ENCODE measurements at regions not wholly inside any gene's neighbourhood (a gene's known extent, or its start where the extent isn't known, plus 50 kb on each side); places are given as distances from the start of the nearest gene placed in this dataset.

DNA sequence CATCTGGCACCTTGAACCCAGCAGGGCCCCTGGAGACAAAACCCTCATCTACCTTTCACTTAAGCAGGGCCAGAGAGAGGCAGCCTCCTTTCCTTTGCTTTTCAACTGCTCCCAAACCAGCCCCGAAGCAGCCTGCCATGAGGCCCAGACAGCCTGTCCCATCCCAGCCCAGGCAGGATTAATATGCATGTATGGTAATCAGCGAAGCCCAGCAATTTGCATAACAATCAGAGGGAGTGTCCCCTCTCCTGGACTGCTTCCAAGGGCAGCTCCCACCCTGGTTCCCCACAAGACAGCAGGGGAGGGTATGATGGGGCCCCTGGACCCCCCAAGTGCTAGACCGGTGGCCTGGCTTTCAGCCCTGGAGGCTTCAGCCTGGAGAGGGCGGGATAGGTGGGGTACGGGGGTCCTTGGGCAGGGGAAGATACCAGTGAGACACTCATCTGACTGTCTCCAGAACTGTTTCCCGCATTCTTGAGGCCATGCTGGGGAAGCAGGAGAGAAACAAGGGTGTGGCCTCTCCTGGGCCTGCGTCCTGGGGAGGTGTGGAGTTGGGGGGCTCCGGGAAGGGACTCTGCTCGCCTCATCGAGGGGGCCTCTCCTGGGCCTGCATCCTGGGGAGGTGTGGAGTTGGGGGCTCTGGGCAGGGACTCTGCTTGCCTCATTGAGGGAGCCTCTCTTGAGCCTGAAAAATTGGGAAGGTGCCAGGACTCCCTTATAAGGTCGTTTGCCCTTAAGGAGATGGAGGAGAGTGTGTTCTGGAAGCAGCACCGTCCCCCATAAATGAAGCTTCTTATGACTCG lies 93.2 kb upstream of the PRR5 start:
- no peak for TF ChIP-seq GABPA (IDR thresholded peaks at IDR 0.05; ENCODE audit: low read depth)
- TF ChIP-seq, protein P1, sequence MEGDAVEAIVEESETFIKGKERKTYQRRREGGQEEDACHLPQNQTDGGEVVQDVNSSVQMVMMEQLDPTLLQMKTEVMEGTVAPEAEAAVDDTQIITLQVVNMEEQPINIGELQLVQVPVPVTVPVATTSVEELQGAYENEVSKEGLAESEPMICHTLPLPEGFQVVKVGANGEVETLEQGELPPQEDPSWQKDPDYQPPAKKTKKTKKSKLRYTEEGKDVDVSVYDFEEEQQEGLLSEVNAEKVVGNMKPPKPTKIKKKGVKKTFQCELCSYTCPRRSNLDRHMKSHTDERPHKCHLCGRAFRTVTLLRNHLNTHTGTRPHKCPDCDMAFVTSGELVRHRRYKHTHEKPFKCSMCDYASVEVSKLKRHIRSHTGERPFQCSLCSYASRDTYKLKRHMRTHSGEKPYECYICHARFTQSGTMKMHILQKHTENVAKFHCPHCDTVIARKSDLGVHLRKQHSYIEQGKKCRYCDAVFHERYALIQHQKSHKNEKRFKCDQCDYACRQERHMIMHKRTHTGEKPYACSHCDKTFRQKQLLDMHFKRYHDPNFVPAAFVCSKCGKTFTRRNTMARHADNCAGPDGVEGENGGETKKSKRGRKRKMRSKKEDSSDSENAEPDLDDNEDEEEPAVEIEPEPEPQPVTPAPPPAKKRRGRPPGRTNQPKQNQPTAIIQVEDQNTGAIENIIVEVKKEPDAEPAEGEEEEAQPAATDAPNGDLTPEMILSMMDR (IDR thresholded peaks at IDR 0.05; ENCODE audit: insufficient read depth, low read length): no peak
- no peak for TF ChIP-seq POLR2AphosphoS5 (IDR thresholded peaks at IDR 0.05; ENCODE audit: low read depth)
- TF ChIP-seq, protein P2, sequence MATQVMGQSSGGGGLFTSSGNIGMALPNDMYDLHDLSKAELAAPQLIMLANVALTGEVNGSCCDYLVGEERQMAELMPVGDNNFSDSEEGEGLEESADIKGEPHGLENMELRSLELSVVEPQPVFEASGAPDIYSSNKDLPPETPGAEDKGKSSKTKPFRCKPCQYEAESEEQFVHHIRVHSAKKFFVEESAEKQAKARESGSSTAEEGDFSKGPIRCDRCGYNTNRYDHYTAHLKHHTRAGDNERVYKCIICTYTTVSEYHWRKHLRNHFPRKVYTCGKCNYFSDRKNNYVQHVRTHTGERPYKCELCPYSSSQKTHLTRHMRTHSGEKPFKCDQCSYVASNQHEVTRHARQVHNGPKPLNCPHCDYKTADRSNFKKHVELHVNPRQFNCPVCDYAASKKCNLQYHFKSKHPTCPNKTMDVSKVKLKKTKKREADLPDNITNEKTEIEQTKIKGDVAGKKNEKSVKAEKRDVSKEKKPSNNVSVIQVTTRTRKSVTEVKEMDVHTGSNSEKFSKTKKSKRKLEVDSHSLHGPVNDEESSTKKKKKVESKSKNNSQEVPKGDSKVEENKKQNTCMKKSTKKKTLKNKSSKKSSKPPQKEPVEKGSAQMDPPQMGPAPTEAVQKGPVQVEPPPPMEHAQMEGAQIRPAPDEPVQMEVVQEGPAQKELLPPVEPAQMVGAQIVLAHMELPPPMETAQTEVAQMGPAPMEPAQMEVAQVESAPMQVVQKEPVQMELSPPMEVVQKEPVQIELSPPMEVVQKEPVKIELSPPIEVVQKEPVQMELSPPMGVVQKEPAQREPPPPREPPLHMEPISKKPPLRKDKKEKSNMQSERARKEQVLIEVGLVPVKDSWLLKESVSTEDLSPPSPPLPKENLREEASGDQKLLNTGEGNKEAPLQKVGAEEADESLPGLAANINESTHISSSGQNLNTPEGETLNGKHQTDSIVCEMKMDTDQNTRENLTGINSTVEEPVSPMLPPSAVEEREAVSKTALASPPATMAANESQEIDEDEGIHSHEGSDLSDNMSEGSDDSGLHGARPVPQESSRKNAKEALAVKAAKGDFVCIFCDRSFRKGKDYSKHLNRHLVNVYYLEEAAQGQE (IDR thresholded peaks at IDR 0.05; ENCODE audit: insufficient replicate concordance, low read depth): no peak
- TF ChIP-seq SPI1 (IDR thresholded peaks at IDR 0.05; ENCODE audit: borderline replicate concordance, low read depth): no peak
- DNase-seq (ENCODE audit: low read depth in 1 of 2, low spot score in 1 of 2): no peak
- H3K4me3 ChIP-seq (replicated peaks; ENCODE audit: insufficient read depth, low read length): no peak overlapping the region
- no peak overlapping the region for H3K27ac ChIP-seq (replicated peaks)
- H3K27me3 ChIP-seq (ENCODE audit: insufficient read depth, poor library complexity, severe bottlenecking): no peaks in the 10 kb centered on the region

DNA sequence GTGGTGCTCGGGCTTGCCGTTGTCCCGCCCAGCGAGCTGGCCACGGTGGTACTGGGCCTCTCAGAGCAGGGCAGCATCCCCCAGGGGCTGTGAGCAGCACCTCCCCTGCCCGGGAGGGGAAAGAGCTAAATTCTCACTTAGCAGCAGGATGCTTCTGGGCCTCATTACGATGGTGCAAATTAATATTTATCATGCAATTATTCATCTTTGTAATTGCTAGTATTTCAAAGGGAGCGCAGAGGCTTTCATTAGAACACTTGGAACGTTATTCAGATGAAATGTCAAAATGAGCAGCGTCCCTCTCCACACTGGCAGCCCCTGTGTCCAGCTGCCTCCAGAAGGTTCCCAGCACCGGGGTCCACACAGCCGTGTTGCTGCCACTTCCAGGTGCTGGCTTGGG lies 95.9 kb upstream of the PRR5 start:
- no peaks in the 10 kb centered on the region for H3K27me3 ChIP-seq (ENCODE audit: insufficient read depth, poor library complexity, severe bottlenecking)
- no peak for DNase-seq (ENCODE audit: low read depth in 1 of 2, low spot score in 1 of 2)
- no peak for TF ChIP-seq SPI1 (IDR thresholded peaks at IDR 0.05; ENCODE audit: borderline replicate concordance, low read depth)
- TF ChIP-seq POLR2AphosphoS5 (IDR thresholded peaks at IDR 0.05; ENCODE audit: low read depth): no peak
- TF ChIP-seq, protein P2 (IDR thresholded peaks at IDR 0.05; ENCODE audit: insufficient replicate concordance, low read depth): no peak
- TF ChIP-seq, protein P1 (IDR thresholded peaks at IDR 0.05; ENCODE audit: insufficient read depth, low read length): no peak
- TF ChIP-seq GABPA (IDR thresholded peaks at IDR 0.05; ENCODE audit: low read depth): no peak

DNA sequence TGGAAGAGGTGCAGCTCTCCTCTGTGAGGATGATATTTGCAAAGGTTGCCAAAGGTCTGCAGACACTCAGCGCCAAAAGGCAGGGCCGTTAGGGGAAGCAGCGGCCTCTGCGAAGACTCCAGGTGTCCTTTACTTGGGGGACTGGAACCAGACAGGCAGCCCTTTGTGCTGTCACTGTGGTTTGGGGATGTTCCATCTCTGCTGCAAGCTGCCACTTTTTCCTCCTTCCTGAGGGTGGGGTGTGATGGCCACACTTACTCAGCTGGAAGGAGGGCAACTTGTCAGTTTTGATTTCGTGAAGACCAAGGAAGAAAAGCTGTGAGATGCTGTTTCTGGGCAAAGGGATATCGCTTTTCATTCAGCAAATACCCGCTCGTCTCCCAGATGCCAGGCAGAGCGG lies 96.5 kb upstream of the PRR5 start:
- Histone ChIP-seq H3K27ac (replicated peaks) (peak overlapping the region; percentile 65), H3K4me3 (replicated peaks; ENCODE audit: insufficient read depth, low read length) (no peak overlapping the region), H3K27me3 (ENCODE audit: insufficient read depth, poor library complexity, severe bottlenecking) (no peaks in the 10 kb centered on the region)
- DNase-seq (ENCODE audit: low read depth in 1 of 2, low spot score in 1 of 2): peak in 1 of 2 experiments; percentile 76
- TF ChIP-seq, protein P2 (IDR thresholded peaks at IDR 0.05; ENCODE audit: insufficient replicate concordance, low read depth): no peak
- TF ChIP-seq GABPA (IDR thresholded peaks at IDR 0.05; ENCODE audit: low read depth) (no peak), POLR2AphosphoS5 (IDR thresholded peaks at IDR 0.05; ENCODE audit: low read depth) (peak; percentile 58; the same call in 1 of the 2 replicates)
- TF ChIP-seq, protein P1 (IDR thresholded peaks at IDR 0.05; ENCODE audit: insufficient read depth, low read length): no peak

More for the DNA sequence above, 95.9 kb upstream of the PRR5 start:
- Histone ChIP-seq H3K4me3 (replicated peaks; ENCODE audit: insufficient read depth, low read length) (no peak overlapping the region), H3K27ac (replicated peaks) (no peak overlapping the region)

Measured in HL-60 (cell line).